ENCODE measurements at regions not wholly inside any gene's neighbourhood (a gene's known extent, or its start where the extent isn't known, plus 50 kb on each side); places are given as distances from the start of the nearest gene placed in this dataset.

DNA sequence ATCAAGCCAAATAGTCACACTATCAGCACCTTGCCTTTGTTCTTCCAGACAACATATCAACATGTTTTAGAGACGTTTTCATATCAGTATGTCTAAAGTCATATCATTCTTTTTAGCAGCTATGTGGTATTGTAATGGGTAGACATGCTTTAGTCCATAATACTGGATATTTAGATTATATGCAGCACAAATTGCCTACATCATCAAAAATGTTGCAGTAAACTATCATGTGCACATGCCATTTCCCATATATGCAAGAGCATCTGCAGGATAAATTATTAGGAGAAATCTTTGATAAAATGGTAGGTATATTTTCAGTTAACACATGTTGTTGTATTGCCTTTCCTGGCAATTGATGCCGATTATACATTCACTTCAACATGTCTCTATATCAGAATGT is 636.5 kb downstream of the XIRP2 start:
- DNase-seq = no peak
- Histone ChIP-seq H4K20me1 (ENCODE audit: insufficient read depth, low read length) (no peaks in the 10 kb centered on the region), H3K9me3 (replicated peaks in 1 of 2; ENCODE audit: control insufficient read depth in 1 of 2, insufficient read depth in 1 of 2, low read length in 2 of 2) (no peaks in the 10 kb centered on the region), H3K27me3 (ENCODE audit: control insufficient read depth in 2 of 2, insufficient read depth in 2 of 2, low read length in 2 of 2) (no peaks in the 10 kb centered on the region), H3K4me2 (replicated peaks; ENCODE audit: extremely low read depth, low read length, poor library complexity, severe bottlenecking) (no peak overlapping the region), H3K9ac (ENCODE audit: insufficient read depth, low read length, poor library complexity, severe bottlenecking) (no peak overlapping the region), H2AFZ (ENCODE audit: insufficient read depth, low read depth, low read length, poor library complexity, severe bottlenecking) (no peak overlapping the region), H3K36me3 (replicated peaks in 1 of 2; ENCODE audit: control insufficient read depth in 1 of 2, insufficient read depth in 2 of 2, low read length in 2 of 2) (no peaks in the 10 kb centered on the region), H3K27ac (ENCODE audit: low read depth in 1 of 2, low read length in 2 of 2) (no peak overlapping the region), H3K4me1 (ENCODE audit: control insufficient read depth in 1 of 2, insufficient read depth in 2 of 2, low read length in 2 of 2) (no peaks in the 10 kb centered on the region), H3K4me3 (replicated peaks in 1 of 3; ENCODE audit: low read depth in 2 of 3, low read length in 3 of 3) (no peak overlapping the region), H3K79me2 (ENCODE audit: insufficient read depth, low read length) (no peaks in the 10 kb centered on the region)
- Mint-ChIP-seq H3K4me3 (no peak overlapping the region), H3K4me1 (no peaks in the 10 kb centered on the region), H3K27ac (no peak overlapping the region), H3K27me3 (ENCODE audit: low read depth in 3 of 3) (peaks cover 0 to 2% (median 0%) of the 10 kb centered on the region in 3 donors), H3K9me3 (peaks cover 0 to 7% (median 3%) of the 10 kb centered on the region in 7 donors), H3K36me3 (no peaks in the 10 kb centered on the region)
- intact Hi-C loops (cut with micrococcal nuclease) = no loop called here
- no CpG with 5 or more reads among the region's 2 CpGs for WGBS (ENCODE audit: insufficient coverage)
- TF ChIP-seq, protein P1, sequence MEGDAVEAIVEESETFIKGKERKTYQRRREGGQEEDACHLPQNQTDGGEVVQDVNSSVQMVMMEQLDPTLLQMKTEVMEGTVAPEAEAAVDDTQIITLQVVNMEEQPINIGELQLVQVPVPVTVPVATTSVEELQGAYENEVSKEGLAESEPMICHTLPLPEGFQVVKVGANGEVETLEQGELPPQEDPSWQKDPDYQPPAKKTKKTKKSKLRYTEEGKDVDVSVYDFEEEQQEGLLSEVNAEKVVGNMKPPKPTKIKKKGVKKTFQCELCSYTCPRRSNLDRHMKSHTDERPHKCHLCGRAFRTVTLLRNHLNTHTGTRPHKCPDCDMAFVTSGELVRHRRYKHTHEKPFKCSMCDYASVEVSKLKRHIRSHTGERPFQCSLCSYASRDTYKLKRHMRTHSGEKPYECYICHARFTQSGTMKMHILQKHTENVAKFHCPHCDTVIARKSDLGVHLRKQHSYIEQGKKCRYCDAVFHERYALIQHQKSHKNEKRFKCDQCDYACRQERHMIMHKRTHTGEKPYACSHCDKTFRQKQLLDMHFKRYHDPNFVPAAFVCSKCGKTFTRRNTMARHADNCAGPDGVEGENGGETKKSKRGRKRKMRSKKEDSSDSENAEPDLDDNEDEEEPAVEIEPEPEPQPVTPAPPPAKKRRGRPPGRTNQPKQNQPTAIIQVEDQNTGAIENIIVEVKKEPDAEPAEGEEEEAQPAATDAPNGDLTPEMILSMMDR (IDR thresholded peaks at IDR 0.05) = no peak

DNA sequence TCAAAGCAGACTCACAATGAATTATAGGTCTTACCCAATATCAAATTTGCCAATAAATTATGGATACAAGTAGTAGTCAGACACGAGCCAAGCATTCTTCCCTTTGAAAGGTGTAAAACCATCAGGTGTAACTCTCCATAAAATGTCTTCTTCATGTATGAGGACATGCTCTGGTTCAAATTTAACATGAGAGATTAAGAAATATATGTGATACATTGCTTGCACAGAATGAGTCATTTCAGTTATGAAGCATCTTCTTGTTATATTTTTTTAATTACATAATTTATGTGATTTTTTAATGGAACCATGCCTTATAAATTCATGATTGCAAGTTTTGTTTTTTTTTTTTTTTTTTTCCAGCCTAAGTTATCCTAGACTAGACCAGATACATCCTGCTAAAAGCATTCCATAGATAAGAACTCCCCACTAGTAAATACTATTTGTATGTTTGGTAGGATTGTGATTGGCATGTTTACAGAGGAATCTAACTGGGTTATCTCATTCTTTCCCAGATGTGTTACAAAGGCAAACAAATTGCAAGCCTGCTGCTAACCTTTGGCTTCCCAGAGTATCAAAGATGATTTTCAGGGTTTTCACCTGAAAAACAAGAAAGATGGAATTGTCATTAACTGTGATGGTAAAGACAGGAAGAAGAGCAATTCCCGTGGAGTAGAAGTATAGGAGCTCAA is 621.9 kb downstream of the XIRP2 start:
- H3K27me3 Mint-ChIP-seq (ENCODE audit: low read depth in 3 of 3) = peaks cover 0 to 1% (median 1%) of the 10 kb centered on the region in 3 donors
- H3K36me3 Mint-ChIP-seq = no peaks in the 10 kb centered on the region
- Histone ChIP-seq H3K36me3 (replicated peaks in 1 of 2; ENCODE audit: control insufficient read depth in 1 of 2, insufficient read depth in 2 of 2, low read length in 2 of 2) (no peaks in the 10 kb centered on the region), H3K9me3 (replicated peaks in 1 of 2; ENCODE audit: control insufficient read depth in 1 of 2, insufficient read depth in 1 of 2, low read length in 2 of 2) (no peaks in the 10 kb centered on the region), H3K79me2 (ENCODE audit: insufficient read depth, low read length) (no peaks in the 10 kb centered on the region), H3K27ac (ENCODE audit: low read depth in 1 of 2, low read length in 2 of 2) (no peak overlapping the region), H3K4me3 (replicated peaks in 1 of 3; ENCODE audit: low read depth in 2 of 3, low read length in 3 of 3) (no peak overlapping the region), H3K27me3 (ENCODE audit: control insufficient read depth in 2 of 2, insufficient read depth in 2 of 2, low read length in 2 of 2) (no peaks in the 10 kb centered on the region), H3K4me1 (ENCODE audit: control insufficient read depth in 1 of 2, insufficient read depth in 2 of 2, low read length in 2 of 2) (no peaks in the 10 kb centered on the region), H3K4me2 (replicated peaks; ENCODE audit: extremely low read depth, low read length, poor library complexity, severe bottlenecking) (no peak overlapping the region), H4K20me1 (ENCODE audit: insufficient read depth, low read length) (no peaks in the 10 kb centered on the region), H2AFZ (ENCODE audit: insufficient read depth, low read depth, low read length, poor library complexity, severe bottlenecking) (no peak overlapping the region), H3K9ac (ENCODE audit: insufficient read depth, low read length, poor library complexity, severe bottlenecking) (no peak overlapping the region)
- WGBS (ENCODE audit: insufficient coverage) = 75% methylated on average over 1 of the region's 2 CpGs
- H3K27ac Mint-ChIP-seq = no peak overlapping the region
- TF ChIP-seq, protein P1 (IDR thresholded peaks at IDR 0.05) = no peak
- peaks cover 0 to 4% (median 3%) of the 10 kb centered on the region in 7 donors for H3K9me3 Mint-ChIP-seq
- intact Hi-C loops (cut with micrococcal nuclease) = no loop called here
- DNase-seq = no peak
- H3K4me1 Mint-ChIP-seq = no peaks in the 10 kb centered on the region
- no peak overlapping the region for H3K4me3 Mint-ChIP-seq

Data from CD14-positive monocyte (primary cell).